ENCODE measurements at regions not wholly inside any gene's neighbourhood (a gene's known extent, or its start where the extent isn't known, plus 50 kb on each side); places are given as distances from the start of the nearest gene placed in this dataset.

DNA sequence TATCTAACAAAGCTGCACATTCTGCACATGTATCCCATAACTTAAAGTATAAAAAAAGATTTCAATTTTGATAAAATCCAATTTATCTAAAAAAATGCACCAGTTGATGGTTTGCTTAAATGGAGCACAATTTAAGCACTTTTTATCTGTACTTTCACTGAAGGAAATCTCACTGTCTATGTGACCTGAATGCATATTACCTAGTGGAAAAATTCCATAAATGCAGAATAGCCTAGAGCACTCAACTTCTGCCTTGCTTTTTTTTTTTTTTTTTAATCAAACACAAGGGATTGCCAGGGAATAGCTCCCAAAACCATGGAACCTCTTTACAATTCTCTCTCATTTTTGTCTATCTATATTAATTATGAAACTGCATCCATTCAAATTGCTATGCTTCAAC, 80.4 kb downstream of the RFPL4B start:
- ATAC-seq (no peak), DNase-seq (ENCODE audit: low read depth, low spot score) (no peak)
- Histone ChIP-seq H2AFZ (ENCODE audit: low read depth, low read length, poor library complexity, severe bottlenecking) (no peak overlapping the region), H3K9me2 (ENCODE audit: insufficient read depth) (no peaks in the 10 kb centered on the region), H3K79me2 (ENCODE audit: insufficient read depth, low read length) (no peaks in the 10 kb centered on the region), H3K4me1 (ENCODE audit: control insufficient read depth in 1 of 2, insufficient read depth in 2 of 2, low read length in 2 of 2) (no peaks in the 10 kb centered on the region), H3K27ac (ENCODE audit: low read depth, low read length) (no peak overlapping the region), H3K4me2 (ENCODE audit: low read length) (no peak overlapping the region), H3K27me3 (ENCODE audit: insufficient read depth, low read length) (no peaks in the 10 kb centered on the region), H3K9ac (ENCODE audit: low read length) (no peak overlapping the region), H3K4me3 (replicated peaks in 1 of 2; ENCODE audit: low read depth in 1 of 2, low read length in 2 of 2) (no peak overlapping the region), H4K20me1 (ENCODE audit: insufficient read depth) (no peaks in the 10 kb centered on the region), H3K36me3 (ENCODE audit: control insufficient read depth in 1 of 2, insufficient read depth in 2 of 2, low read length in 2 of 2) (no peaks in the 10 kb centered on the region), H3K9me3 (ENCODE audit: control insufficient read depth in 1 of 2, insufficient read depth in 1 of 2, low read depth in 1 of 2, low read length in 2 of 2) (no peaks in the 10 kb centered on the region)
- ChIA-PET RAD21 (ENCODE audit: low non-redundant PET in 1 of 2, low total read pairs in 2 of 2, uncharacterized antibody in 2 of 2, unreplicated experiment in 2 of 2) (no interaction called here), POLR2A (no interaction called here), CTCF (no interaction called here)
- no peak for TF ChIP-seq EZH2 (IDR thresholded peaks at IDR 0.05)
- TF ChIP-seq ZFX (IDR thresholded peaks at IDR 0.05) = no peak
- no peak for TF ChIP-seq POLR2A (IDR thresholded peaks at IDR 0.05; ENCODE audit: borderline replicate concordance, extremely low read depth, insufficient read depth, insufficient read length)
- BruUV-seq (replicated peaks) = no TSS peak
- intact Hi-C loops (cut with micrococcal nuclease) = loop anchor here (5.0 kb wide), 1 partner anchor 1000 kb away; no protein-coding TSS in a partner anchor

DNA sequence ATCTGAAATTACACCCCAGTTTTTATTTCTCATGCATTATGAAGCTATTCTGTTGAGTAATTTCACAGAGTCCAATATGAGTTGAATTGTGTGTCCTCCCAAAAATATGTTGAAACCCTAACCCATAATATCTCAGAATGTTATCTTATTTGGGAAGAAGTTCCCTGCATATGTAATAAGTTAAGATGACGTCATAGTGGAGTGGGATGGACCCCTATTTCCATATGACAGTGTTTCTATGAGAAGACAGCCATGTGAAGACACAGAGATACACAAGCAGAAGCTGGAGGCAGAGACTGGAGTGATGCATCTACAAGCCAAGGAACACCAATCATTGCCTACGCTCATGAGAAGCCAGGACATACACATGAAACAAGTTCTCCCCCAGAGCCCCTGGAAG, 81.3 kb downstream of the RFPL4B start:
- ChIA-PET POLR2A (no interaction called here), CTCF (no interaction called here)
- intact Hi-C loops (cut with micrococcal nuclease) = loop anchor here (5.0 kb wide), 1 partner anchor 999 kb away; no protein-coding TSS in a partner anchor
- no peak for TF ChIP-seq RAD21 (IDR thresholded peaks at IDR 0.05; ENCODE audit: low read depth)
- no peak for TF ChIP-seq POLR2AphosphoS5 (IDR thresholded peaks at IDR 0.05; ENCODE audit: low read depth, low read length)
- TF ChIP-seq, protein P1, sequence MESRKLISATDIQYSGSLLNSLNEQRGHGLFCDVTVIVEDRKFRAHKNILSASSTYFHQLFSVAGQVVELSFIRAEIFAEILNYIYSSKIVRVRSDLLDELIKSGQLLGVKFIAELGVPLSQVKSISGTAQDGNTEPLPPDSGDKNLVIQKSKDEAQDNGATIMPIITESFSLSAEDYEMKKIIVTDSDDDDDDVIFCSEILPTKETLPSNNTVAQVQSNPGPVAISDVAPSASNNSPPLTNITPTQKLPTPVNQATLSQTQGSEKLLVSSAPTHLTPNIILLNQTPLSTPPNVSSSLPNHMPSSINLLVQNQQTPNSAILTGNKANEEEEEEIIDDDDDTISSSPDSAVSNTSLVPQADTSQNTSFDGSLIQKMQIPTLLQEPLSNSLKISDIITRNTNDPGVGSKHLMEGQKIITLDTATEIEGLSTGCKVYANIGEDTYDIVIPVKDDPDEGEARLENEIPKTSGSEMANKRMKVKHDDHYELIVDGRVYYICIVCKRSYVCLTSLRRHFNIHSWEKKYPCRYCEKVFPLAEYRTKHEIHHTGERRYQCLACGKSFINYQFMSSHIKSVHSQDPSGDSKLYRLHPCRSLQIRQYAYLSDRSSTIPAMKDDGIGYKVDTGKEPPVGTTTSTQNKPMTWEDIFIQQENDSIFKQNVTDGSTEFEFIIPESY (IDR thresholded peaks at IDR 0.05; ENCODE audit: extremely low read depth, insufficient replicate concordance, low read length) = no peak
- no peak for TF ChIP-seq YY1 (IDR thresholded peaks at IDR 0.05; ENCODE audit: extremely low read depth, insufficient replicate concordance, low read depth, low read length)
- no peak for TF ChIP-seq ZNF274 (IDR thresholded peaks at IDR 0.05; ENCODE audit: low read depth, low read length)
- TF ChIP-seq JUND (IDR thresholded peaks at IDR 0.05) = no peak
- no peak for TF ChIP-seq SRF (IDR thresholded peaks at IDR 0.05; ENCODE audit: low read depth)
- TF ChIP-seq, protein P2, sequence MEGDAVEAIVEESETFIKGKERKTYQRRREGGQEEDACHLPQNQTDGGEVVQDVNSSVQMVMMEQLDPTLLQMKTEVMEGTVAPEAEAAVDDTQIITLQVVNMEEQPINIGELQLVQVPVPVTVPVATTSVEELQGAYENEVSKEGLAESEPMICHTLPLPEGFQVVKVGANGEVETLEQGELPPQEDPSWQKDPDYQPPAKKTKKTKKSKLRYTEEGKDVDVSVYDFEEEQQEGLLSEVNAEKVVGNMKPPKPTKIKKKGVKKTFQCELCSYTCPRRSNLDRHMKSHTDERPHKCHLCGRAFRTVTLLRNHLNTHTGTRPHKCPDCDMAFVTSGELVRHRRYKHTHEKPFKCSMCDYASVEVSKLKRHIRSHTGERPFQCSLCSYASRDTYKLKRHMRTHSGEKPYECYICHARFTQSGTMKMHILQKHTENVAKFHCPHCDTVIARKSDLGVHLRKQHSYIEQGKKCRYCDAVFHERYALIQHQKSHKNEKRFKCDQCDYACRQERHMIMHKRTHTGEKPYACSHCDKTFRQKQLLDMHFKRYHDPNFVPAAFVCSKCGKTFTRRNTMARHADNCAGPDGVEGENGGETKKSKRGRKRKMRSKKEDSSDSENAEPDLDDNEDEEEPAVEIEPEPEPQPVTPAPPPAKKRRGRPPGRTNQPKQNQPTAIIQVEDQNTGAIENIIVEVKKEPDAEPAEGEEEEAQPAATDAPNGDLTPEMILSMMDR (IDR thresholded peaks at IDR 0.05 in 2 of 3, conservative IDR thresholded peaks at IDR 0.05 in 1 of 3; ENCODE audit: borderline replicate concordance in 1 of 3, insufficient read depth in 1 of 3, low read depth in 2 of 3, low read length in 2 of 3) = no peak
- TF ChIP-seq ZFX (IDR thresholded peaks at IDR 0.05) = no peak
- no peak for TF ChIP-seq SIN3A (IDR thresholded peaks at IDR 0.05; ENCODE audit: low read depth)
- no peak for TF ChIP-seq TCF7L2 (IDR thresholded peaks at IDR 0.05; ENCODE audit: borderline replicate concordance, extremely low read depth, insufficient read depth, insufficient read length)
- TF ChIP-seq EZH2phosphoT487 (IDR thresholded peaks at IDR 0.05; ENCODE audit: borderline replicate concordance) = no peak
- TF ChIP-seq, protein P3, sequence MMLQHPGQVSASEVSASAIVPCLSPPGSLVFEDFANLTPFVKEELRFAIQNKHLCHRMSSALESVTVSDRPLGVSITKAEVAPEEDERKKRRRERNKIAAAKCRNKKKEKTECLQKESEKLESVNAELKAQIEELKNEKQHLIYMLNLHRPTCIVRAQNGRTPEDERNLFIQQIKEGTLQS (IDR thresholded peaks at IDR 0.05) = no peak
- TF ChIP-seq FOSL1 (IDR thresholded peaks at IDR 0.05; ENCODE audit: low read depth) = no peak
- no peak for TF ChIP-seq EZH2 (IDR thresholded peaks at IDR 0.05)
- no peak for TF ChIP-seq SP1 (IDR thresholded peaks at IDR 0.05; ENCODE audit: low read depth)

More for the DNA sequence above, 81.3 kb downstream of the RFPL4B start:
- no peaks in the 10 kb centered on the region for H3K27me3 ChIP-seq (ENCODE audit: insufficient read depth, low read length)
- H3K9me3 ChIP-seq (ENCODE audit: control insufficient read depth in 1 of 2, insufficient read depth in 1 of 2, low read depth in 1 of 2, low read length in 2 of 2) = no peaks in the 10 kb centered on the region
- no peak overlapping the region for H3K27ac ChIP-seq (ENCODE audit: low read depth, low read length)
- H3K9ac ChIP-seq (ENCODE audit: low read length) = no peak overlapping the region
- no peaks in the 10 kb centered on the region for H3K4me1 ChIP-seq (ENCODE audit: control insufficient read depth in 1 of 2, insufficient read depth in 2 of 2, low read length in 2 of 2)
- no peak for DNase-seq (ENCODE audit: low read depth, low spot score)
- H4K20me1 ChIP-seq (ENCODE audit: insufficient read depth) = no peaks in the 10 kb centered on the region
- H3K4me2 ChIP-seq (ENCODE audit: low read length) = no peak overlapping the region
- H2AFZ ChIP-seq (ENCODE audit: low read depth, low read length, poor library complexity, severe bottlenecking) = no peak overlapping the region
- H3K79me2 ChIP-seq (ENCODE audit: insufficient read depth, low read length) = no peaks in the 10 kb centered on the region
- no peaks in the 10 kb centered on the region for H3K9me2 ChIP-seq (ENCODE audit: insufficient read depth)
- no peaks in the 10 kb centered on the region for H3K36me3 ChIP-seq (ENCODE audit: control insufficient read depth in 1 of 2, insufficient read depth in 2 of 2, low read length in 2 of 2)
- RAD21 ChIA-PET (ENCODE audit: low non-redundant PET in 1 of 2, low total read pairs in 2 of 2, uncharacterized antibody in 2 of 2, unreplicated experiment in 2 of 2) = no interaction called here
- H3K4me3 ChIP-seq (replicated peaks in 1 of 2; ENCODE audit: low read depth in 1 of 2, low read length in 2 of 2) = no peak overlapping the region
- no peak for ATAC-seq
- no TSS peak for BruUV-seq (replicated peaks)
